ENCODE measurements at regions not wholly inside any gene's neighbourhood (a gene's known extent, or its start where the extent isn't known, plus 50 kb on each side); places are given as distances from the start of the nearest gene placed in this dataset.

GRCh38 chrX:86887341-86887740 is 630.3 kb upstream of the KLHL4 start:
- no peak for DNase-seq (ENCODE audit: low spot score)
- H3K4me3 Mint-ChIP-seq (ENCODE audit: unreplicated experiment) = no peak overlapping the region
- no peak for TF ChIP-seq CTCF (IDR thresholded peaks at IDR 0.05)
- peaks cover 1% of the 10 kb centered on the region for H3K9me3 Mint-ChIP-seq (ENCODE audit: low read depth)
- H3K27ac Mint-ChIP-seq (ENCODE audit: unreplicated experiment) = no peak overlapping the region
- no peaks in the 10 kb centered on the region for H3K36me3 Mint-ChIP-seq (ENCODE audit: low read depth)
- no peaks in the 10 kb centered on the region for H3K4me1 Mint-ChIP-seq (ENCODE audit: low read depth)
- no peaks in the 10 kb centered on the region for H3K27me3 Mint-ChIP-seq (ENCODE audit: low read depth)

- no peaks in the 10 kb centered on the region for H3K27me3 Mint-ChIP-seq (ENCODE audit: low read depth)
- no peak for TF ChIP-seq CTCF (IDR thresholded peaks at IDR 0.05)
- H3K4me1 Mint-ChIP-seq (ENCODE audit: low read depth) = no peaks in the 10 kb centered on the region
- H3K36me3 Mint-ChIP-seq (ENCODE audit: low read depth) = no peaks in the 10 kb centered on the region
- H3K9me3 Mint-ChIP-seq (ENCODE audit: low read depth) = no peaks in the 10 kb centered on the region
- no peak overlapping the region for H3K4me3 Mint-ChIP-seq (ENCODE audit: unreplicated experiment)
- no peak overlapping the region for H3K27ac Mint-ChIP-seq (ENCODE audit: unreplicated experiment)
- DNase-seq (ENCODE audit: low spot score) = no peak
Observed at GRCh38 chrX:86910027-86910426, 607.6 kb upstream of the KLHL4 start.

GRCh38 chrX:86910602-86911311 is 606.8 kb upstream of the KLHL4 start:
- H3K4me3 Mint-ChIP-seq (ENCODE audit: unreplicated experiment) = no peak overlapping the region
- DNase-seq (ENCODE audit: low spot score) = no peak
- TF ChIP-seq CTCF (IDR thresholded peaks at IDR 0.05) = no peak
- H3K9me3 Mint-ChIP-seq (ENCODE audit: low read depth) = no peaks in the 10 kb centered on the region
- no peak overlapping the region for H3K27ac Mint-ChIP-seq (ENCODE audit: unreplicated experiment)
- H3K36me3 Mint-ChIP-seq (ENCODE audit: low read depth) = no peaks in the 10 kb centered on the region
- no peaks in the 10 kb centered on the region for H3K4me1 Mint-ChIP-seq (ENCODE audit: low read depth)
- H3K27me3 Mint-ChIP-seq (ENCODE audit: low read depth) = no peaks in the 10 kb centered on the region

- H3K27ac Mint-ChIP-seq (ENCODE audit: unreplicated experiment) = no peak overlapping the region
- H3K36me3 Mint-ChIP-seq (ENCODE audit: low read depth) = no peaks in the 10 kb centered on the region
- no peaks in the 10 kb centered on the region for H3K9me3 Mint-ChIP-seq (ENCODE audit: low read depth)
- H3K4me1 Mint-ChIP-seq (ENCODE audit: low read depth) = no peaks in the 10 kb centered on the region
- DNase-seq (ENCODE audit: low spot score) = no peak
- no peak overlapping the region for H3K4me3 Mint-ChIP-seq (ENCODE audit: unreplicated experiment)
- H3K27me3 Mint-ChIP-seq (ENCODE audit: low read depth) = no peaks in the 10 kb centered on the region
- TF ChIP-seq CTCF (IDR thresholded peaks at IDR 0.05) = no peak
Observed at GRCh38 chrX:86914569-86914968, 603.0 kb upstream of the KLHL4 start.

- DNase-seq (ENCODE audit: low spot score) = no peak
- H3K9me3 Mint-ChIP-seq (ENCODE audit: low read depth) = no peaks in the 10 kb centered on the region
- H3K4me1 Mint-ChIP-seq (ENCODE audit: low read depth) = no peaks in the 10 kb centered on the region
- no peaks in the 10 kb centered on the region for H3K27me3 Mint-ChIP-seq (ENCODE audit: low read depth)
- H3K36me3 Mint-ChIP-seq (ENCODE audit: low read depth) = no peaks in the 10 kb centered on the region
- no peak overlapping the region for H3K27ac Mint-ChIP-seq (ENCODE audit: unreplicated experiment)
- TF ChIP-seq CTCF (IDR thresholded peaks at IDR 0.05) = no peak
- H3K4me3 Mint-ChIP-seq (ENCODE audit: unreplicated experiment) = no peak overlapping the region
Observed at GRCh38 chrX:86917959-86918358, 599.6 kb upstream of the KLHL4 start.

Data from chondrocyte (in vitro differentiated cells).